CD4-positive, alpha-beta T cell treated with Interleukin-17A for 1 hour (primary cell): ENCODE measurements at regions not wholly inside any gene's neighbourhood (a gene's known extent, or its start where the extent isn't known, plus 50 kb on each side); places are given as distances from the start of the nearest gene placed in this dataset.
"Not testable (repeated sequence)": the region's sequence is repeated elsewhere in the genome, so short reads cannot be mapped to it uniquely, and the experiment has no call there.

ENCODE experiments used
- DNase-seq: peaks from one replicate; pipeline ENCODE4 v3.0.0-alpha.2; 2020

- DNase-seq = no peak
These were observed 67.0 kb upstream of the SFSWAP start for GRCh38 chr12:131643631-131644452.

GRCh38 chr12:131644481-131644880 lies 66.4 kb upstream of the SFSWAP start:
- no peak for DNase-seq

- not testable (repeated sequence) for DNase-seq
These were observed 66.0 kb upstream of the SFSWAP start for GRCh38 chr12:131644917-131645316.

GRCh38 chr12:131645557-131645956 lies 65.3 kb upstream of the SFSWAP start:
- not testable (repeated sequence) for DNase-seq

GRCh38 chr12:131646444-131646843 lies 64.4 kb upstream of the SFSWAP start:
- DNase-seq = not testable (repeated sequence)

GRCh38 chr12:131647667-131648066 lies 63.2 kb upstream of the SFSWAP start:
- DNase-seq = no peak

- not testable (repeated sequence) for DNase-seq
These were observed 55.3 kb upstream of the SFSWAP start for GRCh38 chr12:131655469-131656174.

- not testable (repeated sequence) for DNase-seq
These were observed 54.1 kb upstream of the SFSWAP start for GRCh38 chr12:131656796-131657195.

- not testable (repeated sequence) for DNase-seq
These were observed 52.3 kb upstream of the SFSWAP start for GRCh38 chr12:131658605-131659004.

- DNase-seq = not testable (repeated sequence)
These were observed 51.4 kb upstream of the SFSWAP start for GRCh38 chr12:131659484-131659883.

- not testable (repeated sequence) for DNase-seq
These were observed 50.9 kb upstream of the SFSWAP start for GRCh38 chr12:131659976-131660375.

GRCh38 chr12:131660401-131660800 lies 50.5 kb upstream of the SFSWAP start:
- not testable (repeated sequence) for DNase-seq
